ENCODE measurements at regions not wholly inside any gene's neighbourhood (a gene's known extent, or its start where the extent isn't known, plus 50 kb on each side); places are given as distances from the start of the nearest gene placed in this dataset.

DNA sequence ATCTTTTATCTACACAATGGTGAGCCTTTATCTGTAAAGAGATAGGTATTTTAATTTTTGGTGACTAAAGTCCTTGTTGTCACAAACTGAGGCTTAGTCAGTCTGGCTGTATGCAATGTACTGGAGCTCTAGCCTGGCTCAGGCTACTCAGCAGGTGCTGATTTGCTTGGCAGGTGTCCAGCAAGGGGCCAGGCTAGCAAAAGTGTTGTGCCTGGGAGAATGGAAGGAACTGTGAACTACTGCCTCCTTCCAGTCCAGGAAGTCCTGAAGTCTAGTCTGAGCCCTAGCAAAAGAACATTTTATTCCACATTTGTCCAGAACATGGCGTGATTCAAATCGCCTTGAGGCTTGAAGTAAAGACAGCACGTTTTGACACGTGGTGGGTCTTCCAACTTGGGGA lies 260.5 kb downstream of the CCDC85A start:
- DNase-seq = no peak

GRCh38 chr2:56448403-56449001 lies 264.7 kb downstream of the CCDC85A start:
- no peak for DNase-seq

DNA sequence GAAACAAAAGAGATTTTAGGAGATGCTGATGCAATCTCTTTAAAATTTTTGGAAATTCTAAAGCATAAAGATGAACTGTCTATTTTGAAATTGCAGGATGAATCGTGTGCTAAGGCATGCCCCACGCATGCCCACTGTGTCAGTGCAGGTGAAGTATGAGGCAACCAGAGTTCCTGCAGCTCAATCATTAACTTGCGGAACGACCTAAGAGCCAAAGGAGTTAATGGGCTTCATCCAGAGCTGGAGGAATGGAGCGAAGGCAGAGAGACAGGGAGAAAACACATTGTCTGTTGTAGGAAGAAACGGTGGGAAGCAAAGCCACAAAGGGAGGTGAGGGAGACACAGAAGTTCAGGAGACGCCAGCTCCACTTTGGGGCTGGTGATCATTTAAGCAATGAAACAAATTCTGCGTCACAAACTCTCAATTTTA lies 265.2 kb downstream of the CCDC85A start:
- DNase-seq = no peak

- DNase-seq = no peak
Measured at GRCh38 chr2:56449449-56449860, 265.7 kb downstream of the CCDC85A start.

DNA sequence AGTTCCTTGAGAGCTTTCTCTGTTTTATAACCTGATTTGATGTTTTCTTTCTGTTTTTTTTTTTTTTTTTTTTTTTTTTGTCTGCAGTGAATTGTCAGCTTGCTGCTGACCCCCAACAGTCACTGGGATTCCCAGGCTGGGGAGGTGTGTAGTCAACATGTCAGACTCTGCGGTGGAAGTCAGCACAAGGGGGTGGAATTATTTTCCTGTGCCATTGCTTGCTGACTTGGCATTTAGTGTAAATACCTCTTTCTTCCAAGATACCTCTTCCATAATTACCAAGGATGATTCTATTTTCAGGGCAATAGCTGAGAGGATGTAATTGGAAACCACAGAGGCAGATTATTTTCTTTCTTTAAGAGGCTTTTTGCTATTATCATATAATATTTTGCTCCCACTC lies 266.3 kb downstream of the CCDC85A start:
- DNase-seq = no peak

- DNase-seq = no peak
Measured at GRCh38 chr2:56450772-56451171, 267.0 kb downstream of the CCDC85A start.

DNA sequence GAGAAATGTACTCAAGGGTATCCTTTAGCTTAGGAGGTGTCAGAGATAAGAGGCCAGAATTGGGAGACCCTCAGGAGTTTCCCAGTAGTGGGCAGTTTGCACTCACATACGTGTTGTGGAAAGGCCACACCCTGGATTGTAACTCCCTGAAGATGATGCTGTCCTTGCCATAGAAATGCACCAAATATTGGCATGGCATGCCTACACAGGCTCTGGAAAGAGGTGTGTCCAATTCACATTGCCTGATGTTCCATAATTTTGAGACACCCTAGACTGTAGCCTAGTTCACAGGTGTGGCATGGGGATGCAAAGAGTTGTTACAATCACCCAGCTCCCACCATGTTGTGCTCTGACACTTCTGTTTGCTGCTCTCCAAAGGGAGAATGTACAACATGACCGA lies 271.9 kb downstream of the CCDC85A start:
- DNase-seq = no peak

- no peak for DNase-seq
Measured at GRCh38 chr2:56456791-56457190, 273.0 kb downstream of the CCDC85A start.

DNA sequence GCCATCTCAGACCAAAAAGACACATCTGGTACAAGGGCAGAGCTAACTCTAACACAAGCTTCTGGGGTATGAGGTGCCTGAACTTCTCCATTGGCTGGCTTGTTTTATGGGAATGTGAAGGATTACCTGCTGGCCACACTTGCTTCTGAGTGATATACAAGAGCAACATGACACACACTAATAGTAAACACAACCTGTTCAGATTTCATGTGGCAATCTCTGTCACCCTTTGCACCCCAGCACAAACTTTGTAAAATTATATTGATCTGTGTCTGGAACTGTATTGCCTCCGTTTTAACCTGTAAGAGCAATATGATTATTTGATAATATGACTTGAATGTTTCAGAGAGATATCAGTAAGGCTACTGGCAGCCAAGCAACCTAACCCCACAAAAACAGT lies 276.7 kb downstream of the CCDC85A start:
- no peak for DNase-seq

DNA sequence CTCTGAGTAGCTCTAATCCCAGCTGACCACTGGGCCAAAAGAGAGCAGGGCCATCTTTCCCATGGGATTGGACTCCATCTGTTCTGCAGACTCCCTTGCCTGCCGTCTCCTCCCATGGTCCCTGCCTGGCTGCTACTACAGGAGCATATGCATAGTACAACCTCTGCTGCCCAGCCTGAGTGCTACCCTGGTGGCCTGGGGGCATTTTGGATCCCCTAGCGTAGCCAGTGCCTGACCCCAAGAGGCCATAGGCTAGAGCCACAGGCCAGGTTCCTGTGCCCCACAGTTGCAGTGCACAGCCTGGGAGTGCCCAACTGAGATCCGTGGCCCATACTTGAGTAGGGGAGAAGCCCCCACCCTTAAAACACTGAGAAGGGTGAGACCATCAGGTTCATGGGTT lies 280.3 kb downstream of the CCDC85A start:
- DNase-seq = no peak

DNA sequence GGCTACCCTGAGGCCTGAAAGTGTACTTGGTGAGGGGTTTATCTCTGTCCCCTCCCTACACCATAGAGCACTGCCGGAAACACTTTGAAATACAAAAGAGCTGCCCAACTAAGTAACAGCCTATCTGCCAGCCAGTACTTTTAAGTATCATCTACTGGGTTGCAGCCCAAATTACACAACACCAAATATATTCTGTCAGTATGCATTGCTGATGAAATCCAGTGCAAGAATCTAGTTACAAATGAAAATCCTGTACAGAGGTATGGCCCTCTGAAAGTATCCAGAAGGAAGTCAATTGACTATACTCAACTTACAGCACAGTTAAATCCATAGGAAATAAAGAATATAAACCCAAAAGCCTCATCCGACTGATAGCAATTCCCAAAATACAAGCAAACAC lies 280.8 kb downstream of the CCDC85A start:
- DNase-seq = no peak

DNA sequence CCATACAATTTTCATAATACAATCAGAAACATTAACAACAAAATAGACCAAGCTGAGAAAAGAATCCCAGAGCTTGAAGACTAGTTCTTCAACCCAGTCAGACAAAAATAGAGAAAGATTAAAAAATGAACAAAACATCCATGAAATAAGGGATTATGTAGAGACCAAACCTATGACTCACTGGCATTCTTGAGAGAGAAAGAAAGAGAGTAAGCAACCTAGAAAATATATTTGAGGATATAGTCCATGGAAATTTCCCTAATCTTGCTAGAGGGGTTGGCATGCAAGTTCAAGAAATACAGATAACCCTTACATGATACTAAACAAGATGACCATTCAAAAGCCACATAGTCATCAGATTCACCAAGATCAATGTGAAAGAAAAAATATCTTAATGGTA lies 281.7 kb downstream of the CCDC85A start:
- DNase-seq = no peak

DNA sequence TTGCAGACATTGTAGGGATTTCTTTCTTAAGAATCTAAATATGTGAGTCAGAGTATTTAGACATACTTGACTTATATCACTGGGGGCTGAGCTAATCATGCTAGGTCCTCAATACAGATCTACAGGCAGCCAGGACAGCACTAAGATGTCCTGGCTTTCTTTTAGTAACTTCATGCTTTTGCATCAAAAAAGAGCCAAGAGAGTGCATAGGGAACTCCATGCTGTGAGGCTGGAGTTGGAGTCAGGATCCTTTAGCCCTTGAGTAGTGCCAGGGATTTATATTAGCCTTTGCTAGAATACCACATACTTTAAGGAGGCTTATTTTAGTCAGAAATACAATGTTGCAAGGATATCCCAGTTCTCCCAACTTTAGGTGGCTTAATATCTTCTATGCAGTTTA lies 289.7 kb downstream of the CCDC85A start:
- no peak for DNase-seq

GRCh38 chr2:56474412-56475158 lies 290.8 kb downstream of the CCDC85A start:
- no peak for DNase-seq

DNA sequence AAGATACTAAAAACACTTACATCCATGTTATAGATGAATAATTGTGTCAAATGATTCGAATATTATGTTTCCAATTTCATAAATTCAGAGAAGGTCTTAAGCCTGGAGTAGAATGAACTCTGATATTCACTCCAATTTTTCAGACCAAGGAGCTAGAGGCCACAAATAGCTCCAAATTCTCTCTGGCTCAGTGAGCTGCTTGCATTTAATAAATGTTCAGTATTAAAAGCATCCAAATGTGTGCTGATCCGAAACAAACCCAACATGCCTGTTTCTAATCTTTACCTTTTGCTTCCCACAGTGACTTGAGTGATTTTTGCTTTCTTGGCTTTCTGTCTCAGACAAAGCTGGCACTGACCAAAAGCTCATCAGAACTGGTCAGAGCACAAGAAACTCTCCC lies 291.4 kb downstream of the CCDC85A start:
- no peak for DNase-seq

DNA sequence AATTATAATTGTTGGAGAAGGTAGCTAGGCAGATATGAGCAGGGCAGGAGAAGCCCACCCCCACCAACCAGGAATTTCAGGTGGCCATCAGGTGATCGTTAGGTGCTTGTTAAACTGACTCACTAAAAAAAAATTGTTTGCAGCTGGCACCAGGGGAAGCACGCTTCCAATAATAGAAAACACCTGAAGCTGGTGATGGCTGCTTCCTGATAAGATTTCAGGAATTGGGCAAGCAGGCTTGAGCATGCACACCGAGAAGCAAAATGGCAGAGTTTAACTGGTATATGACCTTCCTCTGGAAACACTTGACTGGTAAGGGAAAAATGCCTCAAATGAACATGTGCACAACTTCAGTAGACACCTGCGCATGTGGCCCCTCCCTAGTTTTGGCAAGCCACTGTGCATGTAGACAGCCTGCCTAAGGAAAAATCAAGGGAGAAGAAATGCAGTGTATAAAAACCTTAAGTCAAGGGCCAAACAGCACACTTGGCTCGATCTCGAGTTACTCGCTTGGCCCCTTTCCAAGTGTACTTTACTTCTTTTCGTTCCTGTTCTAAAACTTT lies 292.8 kb downstream of the CCDC85A start:
- DNase-seq = no peak

- DNase-seq = no peak
Measured at GRCh38 chr2:56478027-56478426, 294.2 kb downstream of the CCDC85A start.

DNA sequence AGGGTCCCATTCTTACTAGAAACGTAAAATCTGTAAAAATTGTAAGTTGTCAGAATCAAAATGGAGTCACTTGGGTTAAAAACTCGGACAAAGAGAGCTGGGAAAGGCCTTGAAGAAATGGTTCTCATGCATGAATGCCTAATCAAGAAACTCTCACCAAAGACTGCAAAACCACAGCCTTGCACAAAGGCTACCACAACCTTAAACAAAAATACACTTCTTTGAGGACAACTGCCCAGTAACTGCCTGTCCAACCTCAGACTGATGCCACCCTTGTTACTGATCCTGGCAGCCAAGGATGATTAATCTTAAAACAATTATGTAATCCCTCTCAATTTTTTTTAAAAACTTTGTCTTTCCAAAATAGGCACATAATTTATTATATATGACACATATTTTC lies 299.3 kb downstream of the CCDC85A start:
- no peak for DNase-seq

DNA sequence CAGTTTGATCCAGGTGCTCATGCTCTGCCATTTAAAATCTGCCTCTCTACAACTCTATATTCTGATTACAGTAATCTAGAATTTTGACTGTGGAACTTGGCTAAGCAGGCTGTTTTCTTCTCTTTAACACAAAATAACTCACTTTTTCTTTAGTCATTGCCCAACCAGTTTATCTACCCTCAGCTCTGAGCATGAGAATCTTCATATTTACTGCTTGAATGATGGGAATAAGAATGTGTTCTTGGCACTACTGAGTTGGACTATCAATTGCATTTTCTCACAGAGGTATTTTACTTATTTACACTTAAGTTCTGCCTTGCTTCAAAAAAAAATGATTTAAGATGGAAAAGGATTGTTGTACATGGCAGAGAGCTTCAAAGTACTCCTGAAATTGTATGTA lies 301.1 kb downstream of the CCDC85A start:
- no peak for DNase-seq

DNA sequence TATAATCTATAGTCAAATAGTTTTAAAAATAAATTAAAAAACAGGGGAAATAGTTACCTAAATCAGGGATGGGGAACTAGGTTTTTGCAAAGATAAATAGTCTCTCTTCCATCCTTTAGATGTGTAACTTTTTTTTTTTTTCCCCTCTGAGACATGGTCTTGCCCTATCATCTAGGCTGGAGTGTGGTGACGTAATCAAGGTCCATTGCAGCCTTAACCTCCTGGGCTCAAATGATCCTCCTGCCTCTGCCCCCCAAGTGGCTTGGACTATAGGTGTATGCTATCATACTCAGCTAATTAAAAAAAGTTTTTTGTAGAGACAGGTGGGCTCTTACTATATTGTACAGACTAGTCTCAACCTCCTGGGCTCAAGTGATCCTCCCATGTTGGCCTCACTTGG lies 316.5 kb downstream of the CCDC85A start:
- no peak for DNase-seq

GRCh38 chr2:56502616-56503015 lies 318.8 kb downstream of the CCDC85A start:
- DNase-seq = no peak

DNA sequence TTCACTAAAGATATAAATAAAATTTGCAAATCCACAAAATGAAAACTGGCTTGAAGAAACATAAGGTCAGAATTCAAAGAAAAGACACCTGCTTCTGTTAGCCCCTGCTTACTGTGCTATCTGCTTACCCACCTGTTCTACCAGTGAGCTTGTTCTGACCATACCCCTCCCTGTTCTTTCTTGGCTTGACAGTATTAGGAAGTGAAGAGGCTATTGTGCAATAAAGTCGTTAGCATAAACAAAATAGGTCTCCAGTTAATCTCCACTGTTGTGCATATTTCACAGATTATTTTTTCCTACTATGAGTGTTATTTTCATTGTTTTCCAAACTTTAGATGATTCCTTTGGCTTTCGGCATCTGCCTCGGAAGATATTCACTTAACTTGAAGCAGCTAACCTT lies 322.1 kb downstream of the CCDC85A start:
- no peak for DNase-seq

DNA sequence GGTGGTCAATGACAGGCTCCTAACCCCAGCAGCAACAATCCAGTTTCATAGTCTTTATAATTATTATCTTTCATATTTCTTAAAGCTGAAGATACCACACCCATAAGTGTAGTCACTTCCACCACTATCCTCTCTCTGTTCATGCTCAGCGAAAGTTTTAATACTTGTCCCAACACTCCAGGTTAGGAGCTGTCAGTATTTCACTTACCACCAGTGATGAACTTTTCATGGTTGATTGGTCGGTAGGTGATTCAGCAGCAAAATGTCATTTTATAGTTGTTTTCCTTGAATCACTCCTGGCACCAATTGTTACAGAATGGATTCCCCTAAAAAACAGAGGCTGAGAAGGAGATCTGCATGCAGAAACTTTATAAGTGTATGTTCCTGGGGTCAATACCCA lies 324.9 kb downstream of the CCDC85A start:
- DNase-seq = no peak

DNA sequence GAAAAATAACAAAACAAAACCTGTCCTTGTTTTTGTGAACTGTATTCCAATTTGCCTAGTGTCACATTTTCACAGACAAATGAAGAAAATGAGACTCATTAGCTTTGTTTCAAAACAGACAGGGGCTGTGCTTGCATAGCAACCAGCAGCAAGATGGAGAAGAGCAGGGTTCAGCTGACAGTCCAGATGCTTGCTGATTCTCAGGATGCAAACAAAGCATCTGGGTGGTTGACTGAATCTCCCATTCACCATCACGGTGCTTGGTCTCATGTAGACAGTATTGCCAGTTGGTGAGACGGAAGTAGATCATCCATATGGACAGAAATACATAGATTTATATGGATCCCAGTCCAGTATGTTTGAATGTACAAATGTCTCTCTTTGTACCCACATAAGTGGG lies 326.8 kb downstream of the CCDC85A start:
- DNase-seq = no peak

GRCh38 chr2:56515399-56515798 lies 331.6 kb downstream of the CCDC85A start:
- no peak for DNase-seq
